Mesenchymal stem cell (in vitro differentiated cells and primary cell): ENCODE measurements at regions not wholly inside any gene's neighbourhood (a gene's known extent, or its start where the extent isn't known, plus 50 kb on each side); places are given as distances from the start of the nearest gene placed in this dataset.

Source experiments
- DNase-seq: peaks from one replicate; pipeline ENCODE4 v3.0.0-alpha.2; 2013
- H2AFZ ChIP-seq: one replicate; pipeline ENCODE4 v1.6.1; 2013; ENCODE audit warnings: low read depth, mild to moderate bottlenecking, control low read depth, inconsistent platforms, low read length, moderate library complexity
- H2AK5ac ChIP-seq: 2 replicates; pipeline ENCODE4 v1.6.1; 2013; ENCODE audit warnings: low read length, moderate library complexity, mild to moderate bottlenecking, inconsistent platforms; ENCODE audit not compliant: severe bottlenecking
- H2BK120ac ChIP-seq: one replicate; pipeline ENCODE4 v1.6.1; 2013; ENCODE audit warnings: low read depth, mild to moderate bottlenecking, inconsistent platforms, low read length, moderate library complexity
- H2BK12ac ChIP-seq, 2 experiments: one replicate each; pipeline ENCODE4 v1.6.1; 2013; ENCODE audit warnings: inconsistent platforms in 2 of 2, low read length in 2 of 2, mild to moderate bottlenecking in 2 of 2, moderate library complexity in 2 of 2, control low read depth in 1 of 2
- H2BK15ac ChIP-seq: one replicate; pipeline ENCODE4 v1.6.1; 2013; ENCODE audit warnings: mild to moderate bottlenecking, low read depth, inconsistent platforms; ENCODE audit not compliant: poor library complexity, severe bottlenecking
- H2BK5ac ChIP-seq: 2 replicates; pipeline ENCODE4 v1.6.1; 2013; ENCODE audit warnings: low read depth, mild to moderate bottlenecking, low read length, control low read depth, inconsistent platforms; ENCODE audit not compliant: poor library complexity, severe bottlenecking
- H3K14ac ChIP-seq, 2 experiments: one replicate each; pipeline ENCODE4 v1.6.1; 2013; ENCODE audit warnings: inconsistent platforms in 2 of 2, low read length in 2 of 2, control low read depth in 1 of 2, mild to moderate bottlenecking in 1 of 2, moderate library complexity in 1 of 2
- H3K18ac ChIP-seq, 2 experiments: one replicate each; pipeline ENCODE4 v1.6.1; 2013; ENCODE audit warnings: inconsistent platforms in 2 of 2, low read length in 2 of 2, control low read depth in 1 of 2, low read depth in 1 of 2, mild to moderate bottlenecking in 1 of 2
- H3K23ac ChIP-seq, 2 experiments: one replicate each; pipeline ENCODE4 v1.6.1; 2013; ENCODE audit warnings: inconsistent platforms in 2 of 2, low read length in 2 of 2, mild to moderate bottlenecking in 2 of 2, moderate library complexity in 2 of 2, control low read depth in 1 of 2
- H3K27ac ChIP-seq: 2 replicates; pipeline ENCODE4 v1.5.1; 2013; ENCODE audit warnings: mild to moderate bottlenecking, moderate library complexity, low read length, control low read depth, inconsistent platforms; ENCODE audit not compliant: poor library complexity, severe bottlenecking
- H3K27me3 ChIP-seq, 2 experiments: 2 replicates each; pipeline versions ENCODE4 v1.6.1 to v1.7.0; 2013; ENCODE audit warnings: low read length in 2 of 2, mild to moderate bottlenecking in 2 of 2, moderate library complexity in 2 of 2, control low read depth in 1 of 2, inconsistent platforms in 1 of 2; ENCODE audit not compliant: control insufficient read depth in 1 of 2, insufficient read depth in 1 of 2
- H3K36me3 ChIP-seq, 2 experiments: 2 replicates each; pipeline versions ENCODE4 v1.6.1 to v1.7.0; 2013; ENCODE audit warnings: low read length in 2 of 2, control low read depth in 1 of 2, inconsistent platforms in 1 of 2, low read depth in 1 of 2, mild to moderate bottlenecking in 1 of 2; ENCODE audit not compliant: insufficient read depth in 2 of 2, control insufficient read depth in 1 of 2
- H3K4ac ChIP-seq, 2 experiments: one replicate each; pipeline ENCODE4 v1.6.1; 2013; ENCODE audit warnings: inconsistent platforms in 2 of 2, low read length in 2 of 2, mild to moderate bottlenecking in 2 of 2, moderate library complexity in 2 of 2, control low read depth in 1 of 2, low read depth in 1 of 2
- H3K4me1 ChIP-seq: 2 replicates; pipeline ENCODE4 v1.6.1; 2013; ENCODE audit warnings: low read depth, low read length, control low read depth; ENCODE audit not compliant: control insufficient read depth, insufficient read depth
- H3K4me2 ChIP-seq: 2 replicates; pipeline ENCODE4 v1.6.1; 2013; ENCODE audit warnings: low read length, mild to moderate bottlenecking, inconsistent platforms; ENCODE audit not compliant: poor library complexity, severe bottlenecking
- H3K4me3 ChIP-seq, 2 experiments: 2 replicates each; pipeline versions ENCODE4 v1.5.1 to v1.7.0; 2013; ENCODE audit warnings: low read length in 2 of 2, mild to moderate bottlenecking in 2 of 2, control low read depth in 1 of 2, low read depth in 1 of 2; ENCODE audit not compliant: insufficient read depth in 1 of 2
- H3K79me1 ChIP-seq: replicated peaks from 2 replicates; pipeline ENCODE4 v1.6.1; 2013; ENCODE audit warnings: mild to moderate bottlenecking, control low read depth, low read length, inconsistent platforms; ENCODE audit not compliant: poor library complexity, severe bottlenecking
- H3K9ac ChIP-seq: 2 replicates; pipeline ENCODE4 v1.7.0; 2013; ENCODE audit warnings: mild to moderate bottlenecking, low read length, moderate library complexity
- H3K9me3 ChIP-seq: 2 replicates; pipeline ENCODE4 v1.7.0; 2013; ENCODE audit warnings: mild to moderate bottlenecking, low read length; ENCODE audit not compliant: control insufficient read depth
- H4K8ac ChIP-seq: one replicate; pipeline ENCODE4 v1.6.1; 2013; ENCODE audit warnings: inconsistent platforms, mild to moderate bottlenecking, low read length, moderate library complexity
- H4K91ac ChIP-seq: one replicate; pipeline ENCODE4 v1.6.1; 2013; ENCODE audit warnings: mild to moderate bottlenecking, low read length, inconsistent platforms
- WGBS: methylation state at CpG from one replicate; pipeline ENCODE4 v1.1.7; 2013; ENCODE audit warnings: mixed read lengths; 5-methylcytosine and 5-hydroxymethylcytosine counted together

- Histone ChIP-seq H3K79me1 (no peaks in the 10 kb centered on the region), H4K91ac (no peak overlapping the region), H3K4ac (no peak overlapping the region), H3K36me3 (no peaks in the 10 kb centered on the region), H2AK5ac (no peak overlapping the region), H4K8ac (no peak overlapping the region), H3K4me2 (no peak overlapping the region), H2BK15ac (no peak overlapping the region), H3K9me3 (no peaks in the 10 kb centered on the region), H3K4me3 (no peak overlapping the region), H3K27ac (peak overlapping the region; percentile 95), H3K23ac (no peak overlapping the region), H3K9ac (no peak overlapping the region), H3K27me3 (no peaks in the 10 kb centered on the region), H3K14ac (no peak overlapping the region), H2BK5ac (peak overlapping the region; percentile 10), H3K4me1 (no peaks in the 10 kb centered on the region), H3K18ac (no peak overlapping the region), H2BK120ac (no peak overlapping the region), H2AFZ (no peak overlapping the region), H2BK12ac (no peak overlapping the region)
- DNase-seq, result no peak
- WGBS, result 88% methylated on average over 3 of the region's 3 CpGs
Observed at GRCh38 chr4:13876131-13876530, 248.6 kb upstream of the BOD1L1 start.

DNA sequence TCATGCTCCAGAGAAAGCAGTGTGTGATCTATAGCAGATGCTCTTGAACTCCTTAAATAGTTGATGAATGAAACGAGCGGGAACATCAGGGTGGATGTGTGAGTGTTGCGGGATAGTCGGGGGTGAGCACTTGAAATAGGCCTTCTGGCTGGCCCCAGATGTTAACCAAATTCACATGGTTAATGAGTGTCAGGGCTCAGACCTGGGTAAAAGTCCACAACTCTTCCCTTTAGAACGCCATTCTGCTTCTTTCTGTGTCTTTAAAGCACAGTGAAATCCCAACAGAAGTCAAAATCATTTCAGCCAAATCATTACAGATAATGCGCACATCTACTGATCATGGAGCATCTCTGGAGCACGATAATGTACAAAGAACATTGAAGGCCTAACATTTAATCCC lies 249.4 kb upstream of the BOD1L1 start:
- Histone ChIP-seq H3K4me3 (no peak overlapping the region), H3K9ac (no peak overlapping the region), H3K14ac (no peak overlapping the region), H3K4me2 (no peak overlapping the region), H3K27me3 (no peaks in the 10 kb centered on the region), H3K23ac (no peak overlapping the region), H2BK15ac (no peak overlapping the region), H2AK5ac (peak overlapping the region; percentile 26), H4K8ac (no peak overlapping the region), H3K4ac (no peak overlapping the region), H2AFZ (no peak overlapping the region), H2BK5ac (peak overlapping the region; percentile 22), H3K36me3 (no peaks in the 10 kb centered on the region), H4K91ac (no peak overlapping the region), H3K27ac (peak overlapping the region; percentile 84), H3K4me1 (no peaks in the 10 kb centered on the region), H3K18ac (no peak overlapping the region), H2BK12ac (no peak overlapping the region), H3K79me1 (no peaks in the 10 kb centered on the region), H3K9me3 (no peaks in the 10 kb centered on the region), H2BK120ac (no peak overlapping the region)
- DNase-seq, result no peak
- WGBS, result 78% methylated on average over 7 of the region's 7 CpGs

GRCh38 chr4:13877626-13878025 lies 250.1 kb upstream of the BOD1L1 start:
- Histone ChIP-seq H3K4me3 (no peak overlapping the region), H2BK120ac (no peak overlapping the region), H3K36me3 (no peaks in the 10 kb centered on the region), H3K9me3 (no peaks in the 10 kb centered on the region), H3K23ac (no peak overlapping the region), H2BK12ac (no peak overlapping the region), H3K79me1 (no peaks in the 10 kb centered on the region), H3K4me1 (no peaks in the 10 kb centered on the region), H4K8ac (no peak overlapping the region), H3K4me2 (no peak overlapping the region), H2AK5ac (peak overlapping the region; percentile 73), H3K14ac (no peak overlapping the region), H3K9ac (no peak overlapping the region), H4K91ac (no peak overlapping the region), H2BK15ac (no peak overlapping the region), H3K27ac (peak overlapping the region; percentile 44), H2BK5ac (no peak overlapping the region), H3K27me3 (no peaks in the 10 kb centered on the region), H3K18ac (no peak overlapping the region), H2AFZ (no peak overlapping the region), H3K4ac (no peak overlapping the region)
- WGBS, result 89% methylated on average over 4 of the region's 4 CpGs
- no peak for DNase-seq

DNA sequence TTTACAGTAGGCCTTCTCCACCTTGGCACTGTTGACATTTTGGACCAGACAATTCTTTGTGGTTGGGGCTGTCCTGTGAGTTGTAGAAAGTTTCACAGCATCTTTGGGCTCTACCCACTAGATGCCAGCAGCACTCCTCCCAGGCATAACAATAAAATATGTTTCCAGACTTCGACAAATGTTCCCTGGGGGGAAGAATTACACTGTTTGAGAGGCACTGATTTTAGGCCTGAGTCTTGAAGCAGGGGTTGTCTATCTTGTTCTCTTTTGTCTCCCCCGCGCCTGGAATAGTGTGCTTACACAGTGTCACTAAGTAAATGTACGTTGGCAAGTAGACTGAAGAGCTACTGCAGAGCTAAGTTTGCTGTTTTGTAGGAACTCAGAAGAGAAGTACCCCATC lies 254.4 kb upstream of the BOD1L1 start:
- Histone ChIP-seq H2BK12ac (no peak overlapping the region), H2BK120ac (no peak overlapping the region), H4K8ac (no peak overlapping the region), H3K4me2 (no peak overlapping the region), H3K9me3 (no peaks in the 10 kb centered on the region), H3K79me1 (no peaks in the 10 kb centered on the region), H3K36me3 (no peaks in the 10 kb centered on the region), H3K27me3 (no peaks in the 10 kb centered on the region), H3K4me3 (no peak overlapping the region), H3K14ac (no peak overlapping the region), H3K4me1 (no peaks in the 10 kb centered on the region), H2BK5ac (no peak overlapping the region), H2AK5ac (no peak overlapping the region), H2AFZ (no peak overlapping the region), H3K9ac (no peak overlapping the region), H3K4ac (no peak overlapping the region), H4K91ac (no peak overlapping the region), H2BK15ac (no peak overlapping the region), H3K27ac (no peak overlapping the region), H3K18ac (no peak overlapping the region), H3K23ac (no peak overlapping the region)
- no peak for DNase-seq
- WGBS, result 95% methylated on average over 4 of the region's 4 CpGs
